ENCODE measurements at regions not wholly inside any gene's neighbourhood (a gene's known extent, or its start where the extent isn't known, plus 50 kb on each side); places are given as distances from the start of the nearest gene placed in this dataset.

DNA sequence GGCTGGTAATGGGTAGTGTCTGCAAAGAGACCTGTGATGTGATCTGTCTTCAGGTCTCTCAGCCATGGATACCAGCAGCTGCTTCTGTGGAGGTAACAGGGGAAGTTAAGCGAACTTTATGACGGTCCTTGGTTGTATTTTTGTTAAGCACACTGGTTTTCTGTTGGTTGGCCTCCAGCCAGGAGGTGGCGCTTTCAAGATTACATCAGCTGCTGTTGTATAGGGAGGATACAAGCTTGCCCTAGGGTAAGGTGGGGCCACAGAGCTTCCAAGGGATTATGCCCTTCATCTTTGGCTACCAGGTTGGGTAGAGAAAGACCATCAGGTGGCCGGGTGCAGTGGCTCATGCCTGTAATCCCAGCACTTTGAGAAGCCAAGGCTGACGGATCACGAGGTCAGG lies 834.2 kb upstream of the GALNTL6 start:
- TF ChIP-seq, protein P1, sequence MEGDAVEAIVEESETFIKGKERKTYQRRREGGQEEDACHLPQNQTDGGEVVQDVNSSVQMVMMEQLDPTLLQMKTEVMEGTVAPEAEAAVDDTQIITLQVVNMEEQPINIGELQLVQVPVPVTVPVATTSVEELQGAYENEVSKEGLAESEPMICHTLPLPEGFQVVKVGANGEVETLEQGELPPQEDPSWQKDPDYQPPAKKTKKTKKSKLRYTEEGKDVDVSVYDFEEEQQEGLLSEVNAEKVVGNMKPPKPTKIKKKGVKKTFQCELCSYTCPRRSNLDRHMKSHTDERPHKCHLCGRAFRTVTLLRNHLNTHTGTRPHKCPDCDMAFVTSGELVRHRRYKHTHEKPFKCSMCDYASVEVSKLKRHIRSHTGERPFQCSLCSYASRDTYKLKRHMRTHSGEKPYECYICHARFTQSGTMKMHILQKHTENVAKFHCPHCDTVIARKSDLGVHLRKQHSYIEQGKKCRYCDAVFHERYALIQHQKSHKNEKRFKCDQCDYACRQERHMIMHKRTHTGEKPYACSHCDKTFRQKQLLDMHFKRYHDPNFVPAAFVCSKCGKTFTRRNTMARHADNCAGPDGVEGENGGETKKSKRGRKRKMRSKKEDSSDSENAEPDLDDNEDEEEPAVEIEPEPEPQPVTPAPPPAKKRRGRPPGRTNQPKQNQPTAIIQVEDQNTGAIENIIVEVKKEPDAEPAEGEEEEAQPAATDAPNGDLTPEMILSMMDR (IDR thresholded peaks at IDR 0.05; ENCODE audit: extremely low read depth in 1 of 2, insufficient read depth in 1 of 2, low read depth in 1 of 2, low read length in 2 of 2), result no peak
- TF ChIP-seq POLR2AphosphoS5 (IDR thresholded peaks at IDR 0.05; ENCODE audit: insufficient read depth, low read depth, low read length) (no peak), POLR2A (IDR thresholded peaks at IDR 0.05; ENCODE audit: low read depth, low read length) (no peak), JUN (IDR thresholded peaks at IDR 0.05; ENCODE audit: borderline replicate concordance, insufficient read depth, insufficient read length, low read depth) (no peak), EZH2 (IDR thresholded peaks at IDR 0.05; ENCODE audit: borderline replicate concordance, low read depth, low read length, severe bottlenecking) (no peak), FOS (IDR thresholded peaks at IDR 0.05; ENCODE audit: borderline replicate concordance, insufficient read depth, low read length) (no peak)
